T1000 (cell line): ENCODE measurements at regions not wholly inside any gene's neighbourhood (a gene's known extent, or its start where the extent isn't known, plus 50 kb on each side); places are given as distances from the start of the nearest gene placed in this dataset.
A peak's percentile ranks its signal among the peaks of the same experiment; 100 is the strongest.

Experiments used
- DNase-seq: peaks from one replicate; lab custom pipeline; 2025; ENCODE audit warnings: mixed read lengths; lab: John Stamatoyannopoulos, UW

- DNase-seq, result no peak
Measured at GRCh38 chr15:97881346-97881965, 79.0 kb upstream of the ARRDC4 start.

DNA sequence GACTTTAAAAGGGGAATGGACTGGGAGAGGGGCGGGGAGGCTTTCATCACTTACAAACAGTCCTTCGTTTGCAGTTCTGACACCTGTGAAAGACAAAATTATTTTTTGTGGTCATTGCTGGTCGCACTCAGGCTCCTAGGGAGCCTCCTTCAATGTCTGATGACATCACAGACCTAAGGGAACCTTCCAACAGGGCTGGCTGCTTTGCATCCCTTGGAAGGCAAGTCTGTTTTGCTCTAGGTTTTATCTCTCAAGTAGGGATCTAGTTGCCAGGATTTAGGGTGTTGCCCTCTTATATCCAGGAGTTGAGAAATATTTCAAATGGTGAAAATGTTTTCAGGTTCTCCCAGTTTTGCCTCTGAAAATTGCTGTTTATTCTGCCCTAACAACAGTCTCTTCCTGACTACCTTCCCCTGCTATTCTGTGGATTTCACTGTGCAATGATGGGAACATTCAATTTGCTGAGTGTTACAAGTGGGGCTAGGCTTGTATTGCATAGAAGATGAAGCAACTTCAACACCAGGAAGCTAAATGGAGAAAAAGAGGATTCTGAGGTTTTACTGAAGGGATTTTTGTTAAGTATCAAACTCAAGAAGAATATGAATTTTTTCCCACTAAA lies 75.9 kb upstream of the ARRDC4 start:
- no peak for DNase-seq

- no peak for DNase-seq
Measured at GRCh38 chr15:97890307-97890706, 70.2 kb upstream of the ARRDC4 start.

- no peak for DNase-seq
Measured at GRCh38 chr15:97892167-97892938, 68.2 kb upstream of the ARRDC4 start.

DNA sequence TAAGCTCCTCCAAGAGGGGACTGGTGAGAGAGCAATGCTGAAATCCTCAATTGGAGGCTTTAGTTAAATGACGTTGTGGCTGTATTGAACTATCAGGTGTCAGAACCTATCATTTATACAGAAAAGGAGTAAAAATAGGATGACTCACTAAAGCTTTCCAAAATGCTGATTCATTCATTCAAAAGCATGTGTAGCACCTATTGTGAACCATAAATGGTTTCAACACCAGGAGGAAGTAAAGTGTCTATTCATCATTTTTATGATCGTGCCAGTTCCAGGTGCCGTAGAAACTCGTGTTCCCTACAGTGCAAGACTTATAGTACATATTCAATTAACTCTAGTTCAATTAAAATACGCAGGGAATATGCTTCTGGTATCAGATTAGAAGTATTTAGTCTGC lies 66.5 kb upstream of the ARRDC4 start:
- no peak for DNase-seq

DNA sequence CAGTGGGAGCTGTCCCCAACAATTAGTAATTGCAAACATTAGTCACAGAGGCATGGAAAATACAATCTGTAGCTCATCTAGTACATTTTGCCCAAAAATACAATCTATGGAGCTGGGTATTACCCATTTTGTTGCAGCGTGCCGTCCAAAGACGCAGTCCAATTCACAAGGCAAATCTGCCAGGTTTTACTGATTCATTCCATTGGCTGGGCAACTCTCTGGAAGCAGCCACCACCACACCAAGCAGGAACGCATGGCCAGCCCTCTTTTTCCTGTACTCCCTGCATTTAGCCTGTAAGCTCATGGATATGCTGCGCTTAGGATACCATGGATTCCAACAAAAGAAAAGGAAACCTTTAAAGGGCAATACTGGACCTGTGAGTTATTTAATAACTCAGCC lies 60.5 kb upstream of the ARRDC4 start:
- DNase-seq, result no peak

GRCh38 chr15:97902140-97902780 lies 58.2 kb upstream of the ARRDC4 start:
- peak; percentile 9 for DNase-seq

DNA sequence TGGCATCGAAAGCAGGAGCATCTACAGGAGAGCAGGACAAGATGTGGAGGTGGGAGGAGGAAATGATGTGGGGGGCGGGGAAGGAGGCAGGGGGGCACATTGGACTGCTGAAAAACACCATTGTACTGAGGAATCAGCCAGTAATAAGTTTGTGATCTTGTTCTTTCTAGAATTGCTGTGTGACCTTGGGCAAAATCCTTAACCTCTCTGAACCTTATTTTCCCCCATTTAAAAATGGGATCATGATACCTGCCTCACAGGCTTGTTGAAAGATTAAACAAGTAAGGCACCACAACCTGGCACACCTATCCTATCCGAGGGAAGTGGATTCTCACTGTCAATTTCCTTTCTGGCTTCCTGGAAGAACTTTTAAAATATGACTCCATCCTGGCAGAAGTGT lies 56.9 kb upstream of the ARRDC4 start:
- DNase-seq, result no peak

- peak; percentile 49 for DNase-seq
Measured at GRCh38 chr15:97903971-97904572, 56.4 kb upstream of the ARRDC4 start.

DNA sequence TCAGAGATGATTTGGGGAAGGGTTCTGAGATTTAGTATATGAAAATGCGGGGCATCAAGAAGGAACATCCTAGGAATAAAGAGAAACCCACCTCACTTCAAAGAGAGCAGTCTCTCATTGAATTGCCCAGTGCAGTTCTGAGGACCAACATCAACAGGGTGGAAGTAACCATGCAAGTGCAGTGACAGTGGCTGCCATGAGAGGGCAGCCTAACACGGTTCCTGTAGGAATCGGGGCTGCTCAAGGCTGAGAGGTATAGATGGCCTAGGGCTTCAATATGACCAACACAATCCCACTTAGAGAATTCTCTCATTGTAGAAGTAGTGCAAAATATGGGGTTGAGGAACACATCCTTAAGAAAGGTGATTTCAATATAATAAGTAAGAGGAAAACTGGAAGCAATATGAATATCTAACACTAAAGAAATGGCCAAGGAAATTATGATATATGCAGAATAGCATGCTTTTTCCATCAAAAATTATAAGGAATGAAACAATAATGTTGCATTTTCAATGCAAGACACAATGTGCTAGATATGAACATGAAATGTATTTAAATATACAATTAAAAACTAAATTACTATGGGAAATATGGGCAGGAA lies 51.1 kb upstream of the ARRDC4 start:
- DNase-seq, result peak; percentile 32
